Right lung (tissue), 2 donors: ENCODE measurements at regions not wholly inside any gene's neighbourhood (a gene's known extent, or its start where the extent isn't known, plus 50 kb on each side); places are given as distances from the start of the nearest gene placed in this dataset.

Source experiments
- DNase-seq, 2 donors: peaks; one replicate each; pipeline ENCODE4 v3.0.0-alpha.2; 2013

GRCh38 chr16:65916995-65917394, 449.5 kb upstream of the CDH5 start:
- DNase-seq = no peak

- no peak for DNase-seq
Measured at GRCh38 chr16:65910291-65910690, 456.2 kb upstream of the CDH5 start.

- DNase-seq = peak in 1 of 2 donors; percentile 9
Measured at GRCh38 chr16:65909310-65910050, 457.0 kb upstream of the CDH5 start.

GRCh38 chr16:65908568-65908967, 457.9 kb upstream of the CDH5 start:
- DNase-seq = no peak

GRCh38 chr16:65905331-65905730, 461.2 kb upstream of the CDH5 start:
- no peak for DNase-seq

- DNase-seq = no peak
Measured at GRCh38 chr16:65896448-65897153, 469.9 kb upstream of the CDH5 start.

GRCh38 chr16:65895906-65896305, 470.6 kb upstream of the CDH5 start:
- no peak for DNase-seq

GRCh38 chr16:65895486-65895885, 471.0 kb upstream of the CDH5 start:
- DNase-seq = no peak

GRCh38 chr16:65890203-65890602, 476.3 kb upstream of the CDH5 start:
- no peak for DNase-seq

- peak; percentile 32 to 45 for DNase-seq
Measured at GRCh38 chr16:65889533-65889966, 476.9 kb upstream of the CDH5 start.

- DNase-seq = no peak
Measured at GRCh38 chr16:65888201-65888600, 478.3 kb upstream of the CDH5 start.

GRCh38 chr16:65884018-65884417, 482.5 kb upstream of the CDH5 start:
- DNase-seq = no peak

GRCh38 chr16:65878347-65878746, 488.1 kb upstream of the CDH5 start:
- DNase-seq = no peak

GRCh38 chr16:65876624-65877023, 489.9 kb upstream of the CDH5 start:
- no peak for DNase-seq

GRCh38 chr16:65876056-65876408, 490.5 kb upstream of the CDH5 start:
- peak; percentile 19 to 25 for DNase-seq

GRCh38 chr16:65875381-65876055, 491.0 kb upstream of the CDH5 start:
- DNase-seq = no peak

GRCh38 chr16:65869261-65869660, 497.2 kb upstream of the CDH5 start:
- no peak for DNase-seq

- no peak for DNase-seq
Measured at GRCh38 chr16:65867276-65867960, 499.1 kb upstream of the CDH5 start.

GRCh38 chr16:65863236-65863635, 503.3 kb upstream of the CDH5 start:
- DNase-seq = no peak

- DNase-seq = no peak
Measured at GRCh38 chr16:65861131-65861731, 505.3 kb upstream of the CDH5 start.

- no peak for DNase-seq
Measured at GRCh38 chr16:65855171-65856145, 511.0 kb upstream of the CDH5 start.
